ENCODE measurements at regions not wholly inside any gene's neighbourhood (a gene's known extent, or its start where the extent isn't known, plus 50 kb on each side); places are given as distances from the start of the nearest gene placed in this dataset.

DNA sequence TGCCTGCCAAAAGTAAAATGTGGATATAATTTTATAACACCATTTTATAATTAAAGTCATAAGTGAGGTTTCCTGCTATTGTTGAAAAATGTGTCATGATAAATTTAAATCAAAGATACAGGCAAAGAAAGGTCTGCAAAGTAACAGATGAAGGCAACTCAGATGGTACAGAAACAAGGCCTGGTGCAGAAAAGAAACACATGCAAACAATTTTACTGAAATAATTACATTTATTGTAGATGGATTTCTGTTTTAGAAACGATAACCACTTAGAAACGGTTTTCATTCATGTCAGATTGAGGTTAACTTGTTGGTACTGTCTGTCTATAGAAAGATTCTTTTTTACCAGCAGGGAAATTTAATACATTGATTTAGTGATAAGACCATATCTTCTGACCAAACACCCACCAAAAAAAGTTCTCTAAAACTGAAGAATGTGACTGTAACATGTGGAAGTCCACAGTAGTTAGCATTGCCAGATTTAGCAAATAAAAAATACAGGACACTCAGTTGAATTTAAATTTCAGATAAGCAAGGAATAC is 105.5 kb upstream of the FERMT1 start:
- H3K27me3 ChIP-seq = no peaks in the 10 kb centered on the region
- no peaks in the 10 kb centered on the region for H3K36me3 ChIP-seq
- TF ChIP-seq, protein P1, sequence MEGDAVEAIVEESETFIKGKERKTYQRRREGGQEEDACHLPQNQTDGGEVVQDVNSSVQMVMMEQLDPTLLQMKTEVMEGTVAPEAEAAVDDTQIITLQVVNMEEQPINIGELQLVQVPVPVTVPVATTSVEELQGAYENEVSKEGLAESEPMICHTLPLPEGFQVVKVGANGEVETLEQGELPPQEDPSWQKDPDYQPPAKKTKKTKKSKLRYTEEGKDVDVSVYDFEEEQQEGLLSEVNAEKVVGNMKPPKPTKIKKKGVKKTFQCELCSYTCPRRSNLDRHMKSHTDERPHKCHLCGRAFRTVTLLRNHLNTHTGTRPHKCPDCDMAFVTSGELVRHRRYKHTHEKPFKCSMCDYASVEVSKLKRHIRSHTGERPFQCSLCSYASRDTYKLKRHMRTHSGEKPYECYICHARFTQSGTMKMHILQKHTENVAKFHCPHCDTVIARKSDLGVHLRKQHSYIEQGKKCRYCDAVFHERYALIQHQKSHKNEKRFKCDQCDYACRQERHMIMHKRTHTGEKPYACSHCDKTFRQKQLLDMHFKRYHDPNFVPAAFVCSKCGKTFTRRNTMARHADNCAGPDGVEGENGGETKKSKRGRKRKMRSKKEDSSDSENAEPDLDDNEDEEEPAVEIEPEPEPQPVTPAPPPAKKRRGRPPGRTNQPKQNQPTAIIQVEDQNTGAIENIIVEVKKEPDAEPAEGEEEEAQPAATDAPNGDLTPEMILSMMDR (IDR thresholded peaks at IDR 0.05) = no peak
- TF ChIP-seq POLR2A (IDR thresholded peaks at IDR 0.05) (no peak), EP300 (IDR thresholded peaks at IDR 0.05) (no peak)
- no peak overlapping the region for H3K27ac ChIP-seq
- no peaks in the 10 kb centered on the region for H3K9me3 ChIP-seq
- no peak for DNase-seq (ENCODE audit: low spot score in 2 of 2)
- H3K4me1 ChIP-seq = no peaks in the 10 kb centered on the region
- no peak overlapping the region for H3K4me3 ChIP-seq
- 60 to 68% methylated on average over 2 of the region's 2 CpGs for WGBS, 2 donors

DNA sequence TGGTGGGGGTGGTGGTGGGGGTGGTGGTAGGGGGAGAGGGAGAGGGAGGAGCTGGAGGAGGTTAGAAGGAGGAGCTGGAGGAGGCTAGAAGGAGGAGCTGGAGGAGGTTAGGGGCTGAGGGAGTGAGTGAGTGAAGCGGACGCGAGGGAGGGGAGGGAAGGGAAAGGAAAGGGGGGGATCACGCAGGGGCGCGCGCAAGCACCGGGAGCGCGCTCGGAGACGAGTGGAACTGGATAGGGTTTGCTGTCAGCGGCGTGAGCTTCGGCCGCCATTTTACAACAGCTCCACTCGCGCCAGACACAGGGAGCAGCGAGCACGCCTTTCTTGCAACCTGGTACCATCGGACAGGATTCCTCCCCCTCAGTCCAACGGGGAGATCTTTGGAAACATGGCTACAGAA is 90.5 kb upstream of the FERMT1 start:
- WGBS, 2 donors = 91 to 95% methylated on average over 22 of the region's 22 CpGs
- no peak for DNase-seq (ENCODE audit: low spot score in 2 of 2)
- TF ChIP-seq POLR2A (IDR thresholded peaks at IDR 0.05) = no peak
- no peak for TF ChIP-seq EP300 (IDR thresholded peaks at IDR 0.05)
- TF ChIP-seq, protein P1 (IDR thresholded peaks at IDR 0.05) = no peak
- Histone ChIP-seq H3K9me3 (peaks cover 0 to under 1% (median 0%) of the 10 kb centered on the region in 4 donors), H3K4me3 (no peak overlapping the region), H3K27me3 (no peaks in the 10 kb centered on the region), H3K4me1 (no peaks in the 10 kb centered on the region), H3K36me3 (no peaks in the 10 kb centered on the region), H3K27ac (no peak overlapping the region)

DNA sequence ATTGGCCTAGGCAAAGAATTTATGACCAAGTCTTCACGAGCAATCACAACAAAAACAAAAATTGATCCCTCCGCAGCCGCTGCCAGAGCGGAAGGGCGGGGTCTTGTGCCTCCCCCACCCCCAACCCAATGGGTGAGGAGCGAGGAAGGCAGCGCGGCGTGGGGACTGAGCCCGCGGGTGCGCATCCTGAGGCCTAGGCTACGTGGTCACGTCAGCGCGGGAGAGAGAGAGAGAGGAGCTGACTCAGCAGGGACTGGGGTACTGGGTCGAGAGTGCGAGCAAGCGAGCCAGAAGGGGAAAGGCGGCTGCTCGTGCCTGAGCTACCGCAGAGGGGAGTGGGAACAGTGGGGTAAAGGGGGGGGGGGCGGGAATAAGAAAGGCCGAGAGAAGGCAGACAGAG is 90.1 kb upstream of the FERMT1 start:
- Histone ChIP-seq H3K36me3 (no peaks in the 10 kb centered on the region), H3K27ac (no peak overlapping the region), H3K4me1 (no peaks in the 10 kb centered on the region), H3K4me3 (no peak overlapping the region), H3K9me3 (peaks cover 0 to 4% (median 0%) of the 10 kb centered on the region in 4 donors), H3K27me3 (no peaks in the 10 kb centered on the region)
- DNase-seq (ENCODE audit: low spot score in 2 of 2) = no peak
- TF ChIP-seq POLR2A (IDR thresholded peaks at IDR 0.05) (no peak), EP300 (IDR thresholded peaks at IDR 0.05) (no peak)
- TF ChIP-seq, protein P1 (IDR thresholded peaks at IDR 0.05) = no peak
- 93 to 94% methylated on average over 24 of the region's 24 CpGs for WGBS, 2 donors

DNA sequence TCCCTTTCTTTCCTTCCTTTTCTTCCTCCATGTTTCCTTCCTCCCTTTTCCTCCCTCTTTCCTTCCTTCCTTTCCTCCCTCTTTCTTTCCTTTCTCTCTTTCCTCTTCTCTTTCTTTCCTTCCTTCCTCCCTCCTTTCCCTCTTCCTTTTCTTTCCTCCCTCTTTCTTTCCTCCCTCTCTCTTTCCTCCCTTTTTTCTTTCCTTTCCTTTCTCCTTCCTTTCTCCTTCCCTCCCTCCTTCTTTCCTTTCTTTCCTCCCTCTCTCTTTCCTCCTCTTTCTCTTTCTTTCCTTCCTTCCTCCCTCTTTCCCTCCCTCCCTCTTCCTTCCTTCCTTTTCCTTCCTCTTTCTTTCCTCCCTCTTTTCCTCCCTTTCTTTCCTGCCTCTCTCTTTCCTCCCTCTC is 86.3 kb upstream of the FERMT1 start:
- no peak overlapping the region for H3K4me3 ChIP-seq
- H3K9me3 ChIP-seq = peaks cover 0 to 18% (median 0%) of the 10 kb centered on the region in 4 donors
- DNase-seq (ENCODE audit: low spot score in 2 of 2) = no peak
- H3K27ac ChIP-seq = no peak overlapping the region
- H3K4me1 ChIP-seq = no peaks in the 10 kb centered on the region
- H3K36me3 ChIP-seq = no peaks in the 10 kb centered on the region
- no peaks in the 10 kb centered on the region for H3K27me3 ChIP-seq
- no peak for TF ChIP-seq EP300 (IDR thresholded peaks at IDR 0.05)
- TF ChIP-seq, protein P1 (IDR thresholded peaks at IDR 0.05) = no peak

DNA sequence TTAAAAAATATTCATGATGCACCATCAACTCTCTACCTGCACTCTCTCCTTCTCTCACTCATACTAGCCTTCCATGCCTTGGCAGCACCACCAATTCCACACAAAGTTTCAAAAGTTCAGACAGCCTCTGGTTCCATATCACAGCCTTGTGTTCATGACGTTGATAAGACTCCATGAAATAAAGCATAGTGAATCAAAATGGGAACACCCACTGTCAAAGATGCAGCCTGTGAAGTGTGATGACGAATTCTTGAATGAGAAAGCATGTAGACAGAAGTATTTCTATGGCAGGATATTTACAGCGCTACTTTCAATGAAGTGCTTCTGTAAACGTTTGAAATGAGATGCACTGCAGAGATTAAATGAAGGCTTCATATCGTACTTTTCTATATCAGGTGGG is 77.3 kb upstream of the FERMT1 start:
- H3K27ac ChIP-seq = no peak overlapping the region
- H3K36me3 ChIP-seq = no peaks in the 10 kb centered on the region
- no peaks in the 10 kb centered on the region for H3K4me1 ChIP-seq
- TF ChIP-seq EP300 (IDR thresholded peaks at IDR 0.05) = no peak
- TF ChIP-seq POLR2A (IDR thresholded peaks at IDR 0.05) = no peak
- TF ChIP-seq, protein P1 (IDR thresholded peaks at IDR 0.05) = no peak
- no peaks in the 10 kb centered on the region for H3K27me3 ChIP-seq
- H3K9me3 ChIP-seq = no peaks in the 10 kb centered on the region
- WGBS, 2 donors = 65 to 66% methylated on average over 5 of the region's 5 CpGs
- H3K4me3 ChIP-seq = no peak overlapping the region
- DNase-seq (ENCODE audit: low spot score in 2 of 2) = no peak
